T-helper 17 cell (primary cell): ENCODE measurements at regions not wholly inside any gene's neighbourhood (a gene's known extent, or its start where the extent isn't known, plus 50 kb on each side); places are given as distances from the start of the nearest gene placed in this dataset.
A peak's percentile ranks its signal among the peaks of the same experiment; 100 is the strongest.
"Not testable (repeated sequence)": the region's sequence is repeated elsewhere in the genome, so short reads cannot be mapped to it uniquely, and the experiment has no call there.

Source experiments
- ATAC-seq: fragments of 150-1000 bp; cut with Tn5 transposase; 2 replicates; pipeline ENCODE4 v1.10.0; 2021; ENCODE audit warnings: mild to moderate bottlenecking, moderate library complexity
- DNase-seq, 3 donors: peaks; one replicate each; pipeline versions ENCODE4 v3.0.0 to v3.0.0-alpha.2; 2020 to 2021
- H3K9me3 ChIP-seq: one replicate; pipeline ENCODE4 v1.7.0; 2013; ENCODE audit warnings: low read length, mild to moderate bottlenecking; ENCODE audit not compliant: control insufficient read depth, poor library complexity, severe bottlenecking
- H3K27ac Mint-ChIP-seq: one replicate; pipeline ENCODE4 v1.8.0; 2022; ENCODE audit warnings: mild to moderate bottlenecking, moderate library complexity, mixed read lengths
- H3K27me3 Mint-ChIP-seq: one replicate; pipeline ENCODE4 v1.8.0; 2022; ENCODE audit warnings: mixed read lengths
- H3K36me3 Mint-ChIP-seq: one replicate; pipeline ENCODE4 v1.8.0; 2022; ENCODE audit warnings: low read depth, mixed read lengths
- H3K4me1 Mint-ChIP-seq: one replicate; pipeline ENCODE4 v1.8.0; 2022; ENCODE audit warnings: mild to moderate bottlenecking, mixed read lengths
- H3K4me3 Mint-ChIP-seq: one replicate; pipeline ENCODE4 v1.8.0; 2022; ENCODE audit warnings: mild to moderate bottlenecking, moderate library complexity, mixed read lengths

DNA sequence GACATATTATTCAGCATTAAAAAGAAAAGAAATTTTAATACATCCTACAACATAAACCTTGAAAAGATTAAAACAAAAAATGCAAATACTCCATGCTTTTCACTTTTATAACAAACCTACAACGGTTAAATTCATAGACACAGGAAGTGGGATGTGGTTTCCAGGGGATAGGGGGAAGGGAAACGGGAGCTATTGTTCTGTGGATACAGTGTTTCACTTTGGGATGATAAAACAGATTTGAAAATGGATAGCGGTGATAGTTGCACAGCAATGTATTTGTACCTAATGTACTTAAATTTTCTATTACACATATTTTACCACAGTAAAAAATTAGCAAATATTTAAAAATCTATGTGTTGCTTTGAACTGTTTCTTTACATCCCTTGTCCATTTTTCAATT lies 368.0 kb downstream of the CDY2B start:
- H3K36me3 Mint-ChIP-seq, DNase-seq, ATAC-seq, H3K27ac Mint-ChIP-seq, H3K4me1 Mint-ChIP-seq, H3K9me3 ChIP-seq, H3K27me3 Mint-ChIP-seq, H3K4me3 Mint-ChIP-seq: not testable (repeated sequence)

DNA sequence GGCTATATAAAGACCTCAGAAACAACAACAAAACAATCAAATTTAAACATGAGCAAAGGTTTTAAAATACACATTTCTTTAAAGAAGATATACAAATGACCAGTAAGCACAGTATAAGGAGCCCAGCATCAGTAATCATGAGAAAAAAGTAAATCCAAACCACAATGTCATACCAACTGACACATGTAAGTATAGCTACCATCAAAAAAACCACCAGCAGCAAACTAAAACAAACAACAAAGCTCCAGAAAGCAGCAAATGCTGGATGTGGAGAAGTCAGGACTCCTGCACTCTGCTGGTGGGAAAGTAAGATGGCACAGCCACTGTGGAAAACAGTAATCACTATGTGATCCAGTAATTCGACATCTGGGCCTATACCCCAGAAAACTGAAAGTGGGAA lies 368.5 kb downstream of the CDY2B start:
- H3K27me3 Mint-ChIP-seq, H3K4me3 Mint-ChIP-seq, DNase-seq, ATAC-seq, H3K27ac Mint-ChIP-seq, H3K4me1 Mint-ChIP-seq, H3K9me3 ChIP-seq, H3K36me3 Mint-ChIP-seq: not testable (repeated sequence)

DNA sequence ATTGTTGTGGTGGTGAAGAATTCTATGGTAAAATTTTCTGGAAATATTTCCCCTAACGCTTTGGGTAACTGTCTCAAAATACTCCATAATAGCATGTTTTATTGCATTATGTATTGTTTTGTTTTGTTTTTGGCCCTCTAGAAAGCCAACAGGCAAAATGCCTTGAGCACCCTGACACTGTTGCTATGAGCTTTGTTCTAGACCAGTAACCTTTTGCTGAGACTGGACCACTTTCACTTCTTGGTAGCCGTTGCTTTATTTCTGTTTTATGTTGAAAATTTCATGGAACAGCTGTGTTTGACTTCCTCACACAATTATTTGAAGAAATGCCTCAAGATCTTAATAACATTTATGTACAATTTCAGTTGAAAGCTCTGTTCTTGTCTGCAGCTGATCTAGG lies 374.2 kb downstream of the CDY2B start:
- not testable (repeated sequence) for ATAC-seq, H3K36me3 Mint-ChIP-seq, H3K4me3 Mint-ChIP-seq, H3K4me1 Mint-ChIP-seq, H3K9me3 ChIP-seq, H3K27ac Mint-ChIP-seq, DNase-seq, H3K27me3 Mint-ChIP-seq

DNA sequence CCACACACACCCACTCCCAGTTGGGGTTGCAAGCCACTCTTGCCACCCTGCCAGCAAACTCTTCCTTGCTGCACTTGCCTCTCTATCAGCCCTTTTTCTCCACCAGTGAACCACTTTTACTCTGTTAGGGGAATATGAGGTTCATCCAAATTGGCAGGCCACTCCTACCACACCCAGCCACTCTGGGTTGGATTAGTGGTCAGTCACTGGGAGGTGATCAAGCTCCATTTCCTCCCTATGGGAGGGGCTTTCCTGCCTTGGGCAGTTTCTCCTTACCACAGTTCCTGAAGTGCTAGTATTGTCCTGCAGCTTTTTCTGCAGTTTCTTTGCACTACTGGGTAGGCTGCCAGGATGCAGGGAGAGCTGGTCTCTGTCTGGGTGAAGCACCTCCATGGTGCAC lies 395.3 kb downstream of the CDY2B start:
- H3K4me1 Mint-ChIP-seq, H3K9me3 ChIP-seq, H3K4me3 Mint-ChIP-seq, DNase-seq, H3K36me3 Mint-ChIP-seq, H3K27ac Mint-ChIP-seq, ATAC-seq, H3K27me3 Mint-ChIP-seq: not testable (repeated sequence)

DNA sequence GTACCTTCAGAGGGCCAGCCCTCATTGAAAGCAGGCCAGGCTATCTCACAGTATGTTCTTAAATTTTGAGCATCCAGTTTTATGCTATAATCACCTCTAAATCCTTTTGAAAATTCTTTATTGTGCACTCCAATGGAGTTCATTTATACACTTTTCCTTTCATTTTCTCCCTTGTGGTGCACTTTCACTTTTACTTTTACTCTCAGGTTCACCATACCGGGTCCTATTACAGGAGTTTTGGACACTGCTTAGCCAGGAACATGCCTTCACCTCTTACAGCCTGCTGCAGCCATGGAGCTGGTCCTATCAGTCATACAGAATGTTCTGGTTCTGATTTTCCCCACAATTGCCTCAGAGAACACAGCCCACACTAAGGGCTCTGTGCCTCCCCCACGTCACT lies 395.9 kb downstream of the CDY2B start:
- not testable (repeated sequence) for H3K36me3 Mint-ChIP-seq, ATAC-seq, H3K27ac Mint-ChIP-seq, H3K27me3 Mint-ChIP-seq, DNase-seq, H3K4me3 Mint-ChIP-seq, H3K4me1 Mint-ChIP-seq, H3K9me3 ChIP-seq

DNA sequence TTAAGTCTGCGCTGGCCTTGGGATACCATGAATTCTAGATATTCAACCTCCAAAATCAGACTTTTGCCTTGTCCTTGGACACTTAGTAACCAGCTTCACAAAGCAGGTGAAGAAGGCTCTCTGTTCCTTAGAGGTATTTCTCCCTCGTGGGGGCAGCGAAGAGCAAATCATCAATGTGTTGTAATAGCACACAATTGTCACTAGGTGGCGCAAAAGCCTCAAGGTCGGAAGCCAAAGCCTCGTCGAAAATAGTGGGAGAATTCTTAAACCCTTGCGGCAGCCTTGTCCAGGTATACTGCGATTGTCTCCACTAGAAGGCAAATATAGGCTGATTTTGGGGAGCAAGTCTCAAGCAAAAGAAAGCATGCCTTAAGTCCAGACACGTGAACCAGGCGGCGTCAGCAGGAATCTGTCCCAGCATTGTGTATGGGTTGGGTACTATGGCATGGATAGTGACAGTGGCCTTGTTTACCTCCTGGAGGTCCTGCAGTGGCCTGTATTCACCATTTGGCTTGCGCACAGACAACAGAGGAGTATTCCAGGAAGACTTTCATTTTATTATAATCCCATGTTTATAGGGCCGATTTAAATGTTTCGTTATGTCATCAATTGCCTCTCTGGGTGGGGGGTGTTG lies 398.5 kb downstream of the CDY2B start:
- not testable (repeated sequence) for H3K4me1 Mint-ChIP-seq, H3K4me3 Mint-ChIP-seq, H3K27ac Mint-ChIP-seq, H3K9me3 ChIP-seq, H3K36me3 Mint-ChIP-seq, DNase-seq, H3K27me3 Mint-ChIP-seq
- peak; percentile 61 for ATAC-seq

DNA sequence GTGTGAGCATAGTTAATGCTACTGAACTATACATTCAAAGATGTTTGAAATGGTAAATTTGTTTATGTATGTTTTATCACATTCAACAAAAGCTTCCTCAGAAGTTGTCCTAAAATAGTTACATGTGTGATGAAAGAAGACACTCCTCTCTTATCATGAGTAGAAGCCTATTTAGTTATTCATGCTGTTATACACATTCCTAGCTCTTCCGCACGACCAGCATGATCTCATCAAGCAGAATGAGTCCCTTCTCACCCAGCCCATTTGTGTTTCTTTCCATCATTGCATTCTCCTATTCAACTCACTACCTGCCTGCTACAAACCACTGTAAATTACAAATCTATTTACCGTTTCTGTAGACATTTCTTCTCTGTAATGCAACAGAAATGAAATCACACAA lies 408.0 kb downstream of the CDY2B start:
- not testable (repeated sequence) for H3K36me3 Mint-ChIP-seq, H3K4me1 Mint-ChIP-seq, H3K4me3 Mint-ChIP-seq, H3K9me3 ChIP-seq, ATAC-seq, DNase-seq, H3K27ac Mint-ChIP-seq, H3K27me3 Mint-ChIP-seq

- not testable (repeated sequence) for H3K27me3 Mint-ChIP-seq, H3K27ac Mint-ChIP-seq, H3K4me1 Mint-ChIP-seq, H3K4me3 Mint-ChIP-seq, DNase-seq, H3K9me3 ChIP-seq, H3K36me3 Mint-ChIP-seq
- peak; percentile 71 for ATAC-seq
Observed at GRCh38 chrY:17459753-17460152, 420.3 kb downstream of the CDY2B start.

DNA sequence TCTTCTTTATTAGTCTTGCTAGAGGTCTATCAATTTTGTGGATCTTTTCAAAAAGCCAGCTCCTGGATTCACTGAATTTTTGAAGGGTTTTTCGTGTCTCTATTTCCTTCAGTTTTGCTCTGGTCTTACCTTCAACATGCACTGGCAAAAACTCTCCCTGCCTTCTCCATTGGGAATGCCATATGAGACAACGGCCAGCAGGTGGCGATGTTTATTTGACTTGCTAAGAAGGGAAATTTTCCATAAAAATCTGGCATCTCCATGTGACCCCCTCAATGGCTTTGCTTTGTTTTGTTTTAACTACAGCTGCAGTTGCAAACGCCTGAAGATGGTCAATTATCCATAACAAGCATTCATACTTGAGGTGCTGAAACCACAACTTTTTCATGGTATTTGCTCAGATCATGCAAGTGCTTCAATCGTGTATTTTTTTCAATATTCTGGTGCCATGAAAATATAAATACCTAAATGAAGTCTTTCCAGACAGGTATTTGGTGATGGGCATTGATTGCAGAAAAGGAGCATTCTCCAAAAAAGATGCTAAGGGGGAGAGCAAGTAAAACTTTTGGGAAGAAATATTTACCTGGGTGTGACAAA lies 449.4 kb downstream of the CDY2B start:
- peaks cover 6% of the 10 kb centered on the region for H3K27me3 Mint-ChIP-seq
- no peak overlapping the region for H3K4me3 Mint-ChIP-seq
- ATAC-seq (no peak), DNase-seq (no peak)
- H3K36me3 Mint-ChIP-seq, result no peaks in the 10 kb centered on the region
- H3K27ac Mint-ChIP-seq, result no peak overlapping the region
- H3K4me1 Mint-ChIP-seq, result no peaks in the 10 kb centered on the region
- H3K9me3 ChIP-seq, result no peaks in the 10 kb centered on the region

DNA sequence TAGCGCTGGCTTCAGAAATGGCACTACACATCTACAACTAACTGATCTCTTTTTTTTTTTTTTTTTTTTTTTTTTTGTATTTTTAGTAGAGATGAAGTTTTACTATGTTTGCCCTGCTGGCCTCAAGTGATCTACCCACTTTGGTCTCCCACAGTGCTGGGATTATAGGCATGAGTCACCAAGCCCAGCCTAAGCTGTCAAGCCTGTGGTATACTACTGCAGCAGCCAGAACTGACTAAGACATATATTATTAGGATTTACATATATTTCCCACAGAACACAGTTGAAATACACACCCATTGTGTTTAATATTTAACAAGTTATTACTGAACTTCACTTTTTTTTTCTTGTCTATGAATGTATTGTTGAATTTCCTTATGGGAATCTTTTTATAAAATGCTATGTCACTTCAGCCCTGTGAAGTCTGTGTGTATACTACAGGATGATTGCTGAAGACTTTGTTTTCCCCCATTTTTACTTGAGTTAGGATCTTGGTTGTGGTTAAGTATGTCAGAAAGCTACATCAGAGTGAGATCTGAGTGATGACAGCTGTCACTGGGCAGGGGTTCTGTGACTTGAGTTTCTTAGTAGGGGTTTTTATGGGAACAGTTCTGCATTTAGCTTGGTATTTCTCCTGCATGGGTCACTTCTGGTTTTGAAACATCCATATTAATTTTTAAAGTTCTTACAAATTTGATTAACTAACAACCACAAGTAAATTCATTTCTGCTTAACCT lies 481.5 kb downstream of the CDY2B start:
- Mint-ChIP-seq H3K27me3 (no peaks in the 10 kb centered on the region), H3K36me3 (no peaks in the 10 kb centered on the region), H3K4me3 (no peak overlapping the region), H3K27ac (no peak overlapping the region), H3K4me1 (no peaks in the 10 kb centered on the region)
- no peaks in the 10 kb centered on the region for H3K9me3 ChIP-seq
- ATAC-seq (no peak), DNase-seq (no peak)

GRCh38 chrY:17397659-17398058 lies 482.4 kb downstream of the CDY2B start:
- DNase-seq (no peak), ATAC-seq (no peak)
- H3K9me3 ChIP-seq, result no peaks in the 10 kb centered on the region
- H3K36me3 Mint-ChIP-seq, result no peaks in the 10 kb centered on the region
- H3K27me3 Mint-ChIP-seq, result no peaks in the 10 kb centered on the region
- H3K4me1 Mint-ChIP-seq, result no peaks in the 10 kb centered on the region
- H3K4me3 Mint-ChIP-seq, result no peak overlapping the region
- no peak overlapping the region for H3K27ac Mint-ChIP-seq

DNA sequence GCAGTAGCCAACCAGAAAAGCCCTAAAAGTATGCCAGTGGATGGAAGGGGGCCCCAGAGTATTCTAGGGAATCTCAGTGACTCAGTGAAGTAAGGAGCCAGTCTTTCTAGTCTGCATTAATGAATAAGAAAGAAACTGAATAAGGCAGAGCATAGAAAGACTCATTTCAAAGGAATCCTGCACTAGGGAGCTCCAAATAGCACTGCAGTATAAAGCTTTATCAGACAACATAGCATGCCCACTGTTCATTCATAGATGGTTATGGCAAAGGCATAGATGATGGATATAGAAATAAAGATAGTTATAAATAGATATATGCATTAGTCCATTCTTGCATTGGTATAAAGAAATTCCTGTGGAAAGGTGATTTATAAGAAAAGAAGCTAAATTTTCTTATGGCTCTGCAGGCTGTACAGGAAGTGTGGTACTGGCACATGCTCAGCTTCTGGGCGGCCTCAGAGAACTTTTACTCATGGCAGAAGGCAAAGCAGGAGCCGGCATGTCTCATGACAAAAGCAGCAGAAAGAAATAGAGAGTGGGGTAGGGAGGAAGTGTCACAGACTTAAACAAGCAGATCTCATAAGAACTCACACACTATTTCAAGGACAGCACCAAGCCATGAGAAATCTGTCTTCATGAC lies 498.5 kb downstream of the CDY2B start:
- Mint-ChIP-seq H3K27ac (no peak overlapping the region), H3K4me3 (no peak overlapping the region), H3K27me3 (no peaks in the 10 kb centered on the region), H3K36me3 (no peaks in the 10 kb centered on the region), H3K4me1 (no peaks in the 10 kb centered on the region)
- ATAC-seq (no peak), DNase-seq (no peak)
- no peaks in the 10 kb centered on the region for H3K9me3 ChIP-seq

DNA sequence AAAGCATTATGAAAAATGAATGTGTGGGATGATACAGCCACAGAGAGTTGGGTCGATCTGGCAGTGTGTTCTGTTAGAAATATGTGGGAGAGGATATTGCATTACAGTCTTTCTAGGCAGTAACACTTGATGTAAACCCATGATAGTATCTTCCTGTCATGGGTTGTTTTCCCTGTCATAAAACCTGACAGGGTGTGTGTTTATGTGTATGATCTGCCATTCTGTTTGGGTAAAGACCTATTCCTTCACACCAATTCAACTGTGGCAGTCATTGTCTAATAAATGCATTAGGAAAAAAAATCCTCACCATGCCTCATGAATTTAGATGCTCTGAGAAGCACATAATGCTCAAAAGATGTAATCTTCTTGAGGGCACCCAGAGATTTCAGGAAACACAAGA lies 501.7 kb downstream of the CDY2B start:
- Mint-ChIP-seq H3K4me1 (no peaks in the 10 kb centered on the region), H3K27ac (no peak overlapping the region), H3K27me3 (no peaks in the 10 kb centered on the region), H3K4me3 (no peak overlapping the region), H3K36me3 (no peaks in the 10 kb centered on the region)
- H3K9me3 ChIP-seq, result no peaks in the 10 kb centered on the region
- ATAC-seq (no peak), DNase-seq (no peak)
